ELR (cell line): ENCODE measurements at regions not wholly inside any gene's neighbourhood (a gene's known extent, or its start where the extent isn't known, plus 50 kb on each side); places are given as distances from the start of the nearest gene placed in this dataset.

Source experiments
- DNase-seq: peaks from one replicate; pipeline ENCODE4 v3.0.0-alpha.2; 2015; ENCODE audit warnings: low read depth

GRCh38 chr10:132485391-132485790, 52.2 kb upstream of the INPP5A start:
- no peak for DNase-seq

- no peak for DNase-seq
These were observed 51.0 kb upstream of the INPP5A start for GRCh38 chr10:132486539-132487121.

- DNase-seq: no peak
These were observed 50.1 kb upstream of the INPP5A start for GRCh38 chr10:132487241-132488135.
